CD14-positive monocyte (primary cell): ENCODE measurements at regions not wholly inside any gene's neighbourhood (a gene's known extent, or its start where the extent isn't known, plus 50 kb on each side); places are given as distances from the start of the nearest gene placed in this dataset.

Experiments used
- DNase-seq, 3 donors: peaks; one replicate each; pipeline ENCODE4 v3.0.0-alpha.2; 2011 to 2022
- H2AFZ ChIP-seq: 2 replicates; pipeline ENCODE4 v1.6.0; 2012; ENCODE audit warnings: mild to moderate bottlenecking, low read depth, low read length, inconsistent platforms; ENCODE audit not compliant: insufficient read depth, poor library complexity, severe bottlenecking
- H3K27ac ChIP-seq, 2 donors: 1 replicate in 1 of 2; 2 replicates in 1 of 2; pipeline ENCODE4 v1.5.1; 2012 to 2013; ENCODE audit warnings: low read length in 2 of 2, control low read depth in 1 of 2, inconsistent platforms in 1 of 2, low read depth in 1 of 2, mild to moderate bottlenecking in 1 of 2
- H3K27me3 ChIP-seq, 2 donors: one replicate each; pipeline versions ENCODE4 v1.6.0 to v1.6.1; 2011 to 2013; ENCODE audit warnings: low read length in 2 of 2; ENCODE audit not compliant: control insufficient read depth in 2 of 2, insufficient read depth in 2 of 2
- H3K36me3 ChIP-seq, 2 donors: replicated peaks in 1 of 2; 1 replicate in 1 of 2; 2 replicates in 1 of 2; pipeline versions ENCODE4 v1.5.1 to v1.6.1; 2012 to 2013; ENCODE audit warnings: low read length in 2 of 2, control low read depth in 1 of 2, inconsistent platforms in 1 of 2, mild to moderate bottlenecking in 1 of 2; ENCODE audit not compliant: insufficient read depth in 2 of 2, control insufficient read depth in 1 of 2
- H3K4me1 ChIP-seq, 2 donors: 1 replicate in 1 of 2; 2 replicates in 1 of 2; pipeline versions ENCODE4 v1.5.1 to v1.6.1; 2012 to 2013; ENCODE audit warnings: low read length in 2 of 2, control low read depth in 1 of 2, inconsistent platforms in 1 of 2, mild to moderate bottlenecking in 1 of 2, moderate library complexity in 1 of 2; ENCODE audit not compliant: insufficient read depth in 2 of 2, control insufficient read depth in 1 of 2
- H3K4me2 ChIP-seq: replicated peaks from 2 replicates; pipeline ENCODE3; 2012; ENCODE audit warnings: low read length, moderate library complexity, mild to moderate bottlenecking; ENCODE audit not compliant: poor library complexity, severe bottlenecking; ENCODE audit errors: extremely low read depth
- H3K4me3 ChIP-seq, 3 experiments: fragments of 200-600 bp in 1 of 3; sonication (generic) in 1 of 3; replicated peaks in 1 of 3; 1 replicate in 2 of 3; 2 replicates in 1 of 3; pipeline ENCODE4 v1.5.1; 2011 to 2013; ENCODE audit warnings: low read length in 3 of 3, mild to moderate bottlenecking in 3 of 3, control low read depth in 2 of 3, low read depth in 2 of 3, inconsistent platforms in 1 of 3, moderate library complexity in 1 of 3
- H3K79me2 ChIP-seq: 2 replicates; pipeline ENCODE4 v1.6.0; 2012; ENCODE audit warnings: mild to moderate bottlenecking, control low read depth, inconsistent platforms, low read length, moderate library complexity; ENCODE audit not compliant: insufficient read depth
- H3K9ac ChIP-seq: 2 replicates; pipeline ENCODE4 v1.6.0; 2017; ENCODE audit warnings: low read length, mild to moderate bottlenecking; ENCODE audit not compliant: insufficient read depth, poor library complexity, severe bottlenecking
- H3K9me3 ChIP-seq, 2 donors: replicated peaks in 1 of 2; 1 replicate in 1 of 2; 2 replicates in 1 of 2; pipeline versions ENCODE4 v1.5.1 to v1.6.1; 2012 to 2013; ENCODE audit warnings: low read length in 2 of 2, control low read depth in 1 of 2; ENCODE audit not compliant: control insufficient read depth in 1 of 2, insufficient read depth in 1 of 2
- H4K20me1 ChIP-seq: 2 replicates; pipeline ENCODE4 v1.6.0; 2012; ENCODE audit warnings: mild to moderate bottlenecking, low read length, control low read depth, moderate library complexity; ENCODE audit not compliant: insufficient read depth
- H3K27ac Mint-ChIP-seq, 7 donors: one replicate each; pipeline ENCODE4 v1.8.0; 2020; ENCODE audit warnings: mild to moderate bottlenecking in 7 of 7, mixed read lengths in 7 of 7, moderate library complexity in 6 of 7, inconsistent platforms in 2 of 7
- H3K27me3 Mint-ChIP-seq, 3 donors: one replicate each; pipeline ENCODE4 v1.8.0; 2021 to 2022; ENCODE audit warnings: low read depth in 3 of 3, mild to moderate bottlenecking in 3 of 3, mixed read lengths in 3 of 3, moderate library complexity in 3 of 3, inconsistent platforms in 1 of 3
- H3K36me3 Mint-ChIP-seq, 2 donors: one replicate each; pipeline ENCODE4 v1.8.0; 2020; ENCODE audit warnings: mixed read lengths in 2 of 2, inconsistent platforms in 1 of 2, mild to moderate bottlenecking in 1 of 2
- H3K4me1 Mint-ChIP-seq: one replicate; pipeline ENCODE4 v1.8.0; 2020; ENCODE audit warnings: mild to moderate bottlenecking, mixed read lengths
- H3K4me3 Mint-ChIP-seq, 2 donors: one replicate each; pipeline ENCODE4 v1.8.0; 2020; ENCODE audit warnings: mild to moderate bottlenecking in 2 of 2, mixed read lengths in 2 of 2, moderate library complexity in 1 of 2
- H3K9me3 Mint-ChIP-seq, 7 donors: one replicate each; pipeline ENCODE4 v1.8.0; 2020 to 2022; ENCODE audit warnings: mixed read lengths in 7 of 7, mild to moderate bottlenecking in 6 of 7, moderate library complexity in 6 of 7, inconsistent platforms in 2 of 7
- CTCF ChIP-seq: fragments of 200-600 bp; IDR thresholded peaks from one replicate; pipeline ENCODE4 v1.8.0; 2022; ENCODE audit warnings: antibody characterized with exemption, mild to moderate bottlenecking
- WGBS: methylation state at CpG from one replicate; pipeline ENCODE4 v1.1.5; 2013; ENCODE audit warnings: missing lambda C conversion rate; ENCODE audit not compliant: insufficient coverage; 5-methylcytosine and 5-hydroxymethylcytosine counted together
- intact Hi-C, 2 donors: fragments of 100-400 bp; cut with micrococcal nuclease; formaldehyde crosslinking; loops; one replicate each; pipeline versions ENCODE4 v1.15.0 to v1.15.1; 2023

GRCh38 chr9:2413160-2413805 is 208.3 kb upstream of the VLDLR start:
- 85% methylated on average over 3 of the region's 4 CpGs for WGBS
- H3K9me3 Mint-ChIP-seq, result peaks cover 0 to 5% (median 0%) of the 10 kb centered on the region in 7 donors
- no peaks in the 10 kb centered on the region for H3K9me3 ChIP-seq
- no peaks in the 10 kb centered on the region for H3K36me3 Mint-ChIP-seq
- H3K36me3 ChIP-seq, result no peaks in the 10 kb centered on the region
- H4K20me1 ChIP-seq, result no peaks in the 10 kb centered on the region
- no peaks in the 10 kb centered on the region for H3K27me3 Mint-ChIP-seq
- no peak for DNase-seq
- H3K4me1 ChIP-seq, result no peaks in the 10 kb centered on the region
- no peaks in the 10 kb centered on the region for H3K79me2 ChIP-seq
- no peak overlapping the region for H3K9ac ChIP-seq
- intact Hi-C loops, result no loop called here
- H3K27ac Mint-ChIP-seq, result no peak overlapping the region
- no peaks in the 10 kb centered on the region for H3K27me3 ChIP-seq
- no peak overlapping the region for H3K4me2 ChIP-seq
- no peak overlapping the region for H3K4me3 ChIP-seq
- no peak overlapping the region for H2AFZ ChIP-seq
- no peak for TF ChIP-seq CTCF
- no peaks in the 10 kb centered on the region for H3K4me1 Mint-ChIP-seq
- no peak overlapping the region for H3K27ac ChIP-seq
- no peak overlapping the region for H3K4me3 Mint-ChIP-seq

DNA sequence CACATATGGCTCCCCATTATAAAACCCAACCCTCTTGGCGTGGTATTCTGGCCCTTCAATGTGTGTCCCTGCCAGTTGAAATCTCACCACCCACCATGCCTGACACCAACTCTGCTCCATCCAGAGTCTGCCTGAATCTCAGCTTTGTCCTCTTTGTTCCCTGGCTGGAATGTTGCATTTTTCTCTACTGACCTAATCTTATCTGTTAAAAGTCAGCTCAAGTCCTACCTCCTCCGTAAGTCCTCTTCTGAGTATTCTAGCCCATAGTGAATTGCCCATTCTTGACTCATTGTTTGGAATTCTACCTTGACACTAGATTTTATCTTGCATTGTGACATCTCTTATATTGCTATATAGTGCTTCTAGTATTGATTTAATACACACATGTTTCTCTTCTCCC is 207.1 kb upstream of the VLDLR start:
- Mint-ChIP-seq H3K4me1 (no peaks in the 10 kb centered on the region), H3K36me3 (no peaks in the 10 kb centered on the region), H3K27me3 (no peaks in the 10 kb centered on the region), H3K9me3 (peaks cover 0 to 5% (median 0%) of the 10 kb centered on the region in 7 donors), H3K4me3 (no peak overlapping the region), H3K27ac (no peak overlapping the region)
- no peaks in the 10 kb centered on the region for H3K9me3 ChIP-seq
- TF ChIP-seq CTCF, result no peak
- intact Hi-C loops, result no loop called here
- H3K79me2 ChIP-seq, result no peaks in the 10 kb centered on the region
- H4K20me1 ChIP-seq, result no peaks in the 10 kb centered on the region
- DNase-seq, result no peak
- H3K27ac ChIP-seq, result no peak overlapping the region
- no peaks in the 10 kb centered on the region for H3K36me3 ChIP-seq
- no peak overlapping the region for H3K4me3 ChIP-seq
- 100% methylated on average over 1 of the region's 2 CpGs for WGBS
- H2AFZ ChIP-seq, result no peak overlapping the region
- no peaks in the 10 kb centered on the region for H3K27me3 ChIP-seq
- no peak overlapping the region for H3K4me2 ChIP-seq
- no peak overlapping the region for H3K9ac ChIP-seq
- no peaks in the 10 kb centered on the region for H3K4me1 ChIP-seq
